ENCODE measurements at regions not wholly inside any gene's neighbourhood (a gene's known extent, or its start where the extent isn't known, plus 50 kb on each side); places are given as distances from the start of the nearest gene placed in this dataset.

- TF ChIP-seq, protein P1, sequence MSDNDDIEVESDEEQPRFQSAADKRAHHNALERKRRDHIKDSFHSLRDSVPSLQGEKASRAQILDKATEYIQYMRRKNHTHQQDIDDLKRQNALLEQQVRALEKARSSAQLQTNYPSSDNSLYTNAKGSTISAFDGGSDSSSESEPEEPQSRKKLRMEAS (IDR thresholded peaks at IDR 0.05), result no peak
- TF ChIP-seq RAD21 (IDR thresholded peaks at IDR 0.05; ENCODE audit: low read depth) (no peak), CREB1 (IDR thresholded peaks at IDR 0.05; ENCODE audit: low read depth) (no peak), EGR1 (IDR thresholded peaks at IDR 0.05) (no peak), FOXM1 (IDR thresholded peaks at IDR 0.05; ENCODE audit: borderline replicate concordance, low read depth) (no peak), TEAD4 (IDR thresholded peaks at IDR 0.05) (no peak)
These were observed 55.9 kb upstream of the SOX13 start for GRCh38 chr1:204017032-204017431.

- TF ChIP-seq REST (IDR thresholded peaks at IDR 0.05; ENCODE audit: low read depth), result no peak
- no peak for TF ChIP-seq YY1 (IDR thresholded peaks at IDR 0.05; ENCODE audit: low read depth)
- TF ChIP-seq FOXM1 (IDR thresholded peaks at IDR 0.05; ENCODE audit: borderline replicate concordance, low read depth), result no peak
- TF ChIP-seq, protein P1 (IDR thresholded peaks at IDR 0.05), result no peak
- TF ChIP-seq USF1 (IDR thresholded peaks at IDR 0.05), result no peak
- no peak for TF ChIP-seq EP300 (IDR thresholded peaks at IDR 0.05; ENCODE audit: borderline replicate concordance)
- TF ChIP-seq TAF1 (IDR thresholded peaks at IDR 0.05; ENCODE audit: low read depth), result no peak
- TF ChIP-seq NFIC (IDR thresholded peaks at IDR 0.05), result no peak
- no peak for TF ChIP-seq CEBPB (IDR thresholded peaks at IDR 0.05)
- no peak for TF ChIP-seq RAD21 (IDR thresholded peaks at IDR 0.05; ENCODE audit: low read depth)
- TF ChIP-seq TEAD4 (IDR thresholded peaks at IDR 0.05), result no peak
- TF ChIP-seq EGR1 (IDR thresholded peaks at IDR 0.05), result no peak
- no peak for TF ChIP-seq ZBTB7A (IDR thresholded peaks at IDR 0.05; ENCODE audit: low read depth)
- TF ChIP-seq TCF12 (IDR thresholded peaks at IDR 0.05; ENCODE audit: low read depth), result no peak
- no peak for TF ChIP-seq CREB1 (IDR thresholded peaks at IDR 0.05; ENCODE audit: low read depth)
These were observed 54.5 kb upstream of the SOX13 start for GRCh38 chr1:204018460-204018859.

Data from Ishikawa (cell line).